ENCODE measurements at regions not wholly inside any gene's neighbourhood (a gene's known extent, or its start where the extent isn't known, plus 50 kb on each side); places are given as distances from the start of the nearest gene placed in this dataset.

DNA sequence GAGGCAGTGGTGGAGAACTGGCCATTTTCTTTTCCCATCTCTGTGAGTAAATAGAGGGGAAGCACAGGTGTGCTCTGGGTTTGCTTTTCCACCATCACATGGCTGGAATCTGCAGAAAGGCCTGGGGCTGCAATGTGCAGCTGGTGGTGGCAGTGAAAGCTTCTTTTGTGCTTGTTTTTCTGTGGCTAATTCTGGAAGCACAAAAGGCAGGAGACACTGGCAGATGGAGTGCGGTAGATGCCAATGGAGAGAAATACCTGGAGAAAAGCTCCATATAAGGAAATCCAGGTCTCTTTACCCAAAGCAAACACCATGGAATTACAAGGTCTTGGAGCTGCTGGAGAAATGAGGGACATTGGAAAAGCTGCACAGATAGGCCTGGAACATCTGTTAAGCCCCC, 146.9 kb downstream of the HAPSTR1 start:
- Histone ChIP-seq H3K27ac (no peak overlapping the region), H3K27me3 (no peaks in the 10 kb centered on the region), H3K36me3 (no peaks in the 10 kb centered on the region), H3K9me3 (no peaks in the 10 kb centered on the region), H3K4me3 (no peak overlapping the region), H3K4me1 (no peaks in the 10 kb centered on the region)
- TF ChIP-seq, protein P1, sequence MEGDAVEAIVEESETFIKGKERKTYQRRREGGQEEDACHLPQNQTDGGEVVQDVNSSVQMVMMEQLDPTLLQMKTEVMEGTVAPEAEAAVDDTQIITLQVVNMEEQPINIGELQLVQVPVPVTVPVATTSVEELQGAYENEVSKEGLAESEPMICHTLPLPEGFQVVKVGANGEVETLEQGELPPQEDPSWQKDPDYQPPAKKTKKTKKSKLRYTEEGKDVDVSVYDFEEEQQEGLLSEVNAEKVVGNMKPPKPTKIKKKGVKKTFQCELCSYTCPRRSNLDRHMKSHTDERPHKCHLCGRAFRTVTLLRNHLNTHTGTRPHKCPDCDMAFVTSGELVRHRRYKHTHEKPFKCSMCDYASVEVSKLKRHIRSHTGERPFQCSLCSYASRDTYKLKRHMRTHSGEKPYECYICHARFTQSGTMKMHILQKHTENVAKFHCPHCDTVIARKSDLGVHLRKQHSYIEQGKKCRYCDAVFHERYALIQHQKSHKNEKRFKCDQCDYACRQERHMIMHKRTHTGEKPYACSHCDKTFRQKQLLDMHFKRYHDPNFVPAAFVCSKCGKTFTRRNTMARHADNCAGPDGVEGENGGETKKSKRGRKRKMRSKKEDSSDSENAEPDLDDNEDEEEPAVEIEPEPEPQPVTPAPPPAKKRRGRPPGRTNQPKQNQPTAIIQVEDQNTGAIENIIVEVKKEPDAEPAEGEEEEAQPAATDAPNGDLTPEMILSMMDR (IDR thresholded peaks at IDR 0.05), result no peak
- no peak for TF ChIP-seq POLR2A (IDR thresholded peaks at IDR 0.05)
- intact Hi-C loops (cut with DNase I; ENCODE audit: low total_unique reads), result no loop called here
- DNase-seq, result no peak

DNA sequence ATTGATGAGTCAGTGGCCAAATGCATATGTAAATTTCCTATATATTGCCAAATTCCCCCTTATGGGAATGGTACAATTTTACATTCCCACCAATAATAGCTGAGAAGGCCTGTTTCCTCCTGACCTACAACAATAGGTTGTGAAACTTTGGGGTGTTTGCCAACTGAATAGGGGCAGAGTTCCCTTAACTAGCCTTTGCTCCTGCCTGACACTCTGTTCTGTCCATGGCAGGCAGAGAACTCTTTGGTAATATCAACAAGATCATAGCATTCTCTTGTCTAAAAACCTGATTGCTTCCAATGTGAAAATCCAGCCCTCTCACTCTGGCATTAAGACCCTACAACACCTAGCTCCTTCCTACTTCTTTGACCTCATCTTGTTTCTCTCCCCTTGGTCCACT, 149.7 kb downstream of the HAPSTR1 start:
- Histone ChIP-seq H3K27me3 (no peaks in the 10 kb centered on the region), H3K4me1 (no peaks in the 10 kb centered on the region), H3K27ac (no peak overlapping the region), H3K9me3 (no peaks in the 10 kb centered on the region), H3K36me3 (no peaks in the 10 kb centered on the region), H3K4me3 (no peak overlapping the region)
- TF ChIP-seq, protein P1 (IDR thresholded peaks at IDR 0.05), result no peak
- TF ChIP-seq POLR2A (IDR thresholded peaks at IDR 0.05), result no peak
- DNase-seq, result no peak
- intact Hi-C loops (cut with DNase I; ENCODE audit: low total_unique reads), result no loop called here

DNA sequence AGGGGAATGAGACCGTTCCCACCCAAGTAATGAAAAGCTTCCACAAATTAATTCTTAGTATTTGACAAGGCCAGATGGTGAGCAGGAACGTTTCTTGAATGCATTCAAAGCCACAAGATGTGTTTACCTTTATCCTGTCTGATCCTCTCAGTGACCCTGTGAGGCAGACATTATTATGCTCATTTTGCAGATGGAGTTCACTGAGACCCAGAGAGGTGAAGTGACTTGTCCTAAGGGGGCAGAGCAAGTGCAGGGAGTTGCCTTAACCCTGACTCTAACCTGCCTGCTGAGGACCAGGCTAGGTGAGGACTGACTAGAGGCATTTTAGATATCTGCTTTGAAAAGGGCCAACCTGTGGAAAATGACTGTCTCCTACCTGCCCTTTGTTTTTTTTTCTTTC, 156.7 kb downstream of the HAPSTR1 start:
- no peak for TF ChIP-seq POLR2A (IDR thresholded peaks at IDR 0.05)
- TF ChIP-seq, protein P1 (IDR thresholded peaks at IDR 0.05), result no peak
- Histone ChIP-seq H3K27me3 (no peaks in the 10 kb centered on the region), H3K4me3 (no peak overlapping the region), H3K9me3 (no peaks in the 10 kb centered on the region), H3K27ac (no peak overlapping the region), H3K4me1 (no peaks in the 10 kb centered on the region), H3K36me3 (no peaks in the 10 kb centered on the region)
- intact Hi-C loops (cut with DNase I; ENCODE audit: low total_unique reads), result no loop called here
- DNase-seq, result no peak

DNA sequence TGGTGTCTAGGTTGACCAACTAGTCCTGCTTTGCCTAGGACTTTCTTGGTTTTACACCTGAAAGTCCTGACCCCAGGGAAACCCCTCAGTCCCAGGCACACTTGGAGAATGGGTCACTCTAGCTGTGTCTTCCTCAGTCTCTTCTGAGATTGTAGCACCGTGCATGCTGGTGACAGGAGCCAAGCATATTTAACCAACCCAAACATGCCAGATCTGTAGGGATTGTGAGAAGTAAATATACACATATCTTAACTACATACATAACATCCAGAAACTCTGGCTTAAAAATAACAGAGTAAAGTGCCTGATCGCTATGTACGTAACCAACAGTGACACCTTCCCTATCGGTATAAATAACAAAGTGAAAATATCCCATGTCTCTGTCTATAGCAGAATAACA, 158.1 kb downstream of the HAPSTR1 start:
- no peak overlapping the region for H3K27ac ChIP-seq
- TF ChIP-seq POLR2A (IDR thresholded peaks at IDR 0.05), result no peak
- TF ChIP-seq, protein P1 (IDR thresholded peaks at IDR 0.05), result no peak
- no peaks in the 10 kb centered on the region for H3K27me3 ChIP-seq
- no peaks in the 10 kb centered on the region for H3K4me1 ChIP-seq
- H3K9me3 ChIP-seq, result no peaks in the 10 kb centered on the region
- intact Hi-C loops (cut with DNase I; ENCODE audit: low total_unique reads), result no loop called here
- no peak overlapping the region for H3K4me3 ChIP-seq
- no peaks in the 10 kb centered on the region for H3K36me3 ChIP-seq
- no peak for DNase-seq

DNA sequence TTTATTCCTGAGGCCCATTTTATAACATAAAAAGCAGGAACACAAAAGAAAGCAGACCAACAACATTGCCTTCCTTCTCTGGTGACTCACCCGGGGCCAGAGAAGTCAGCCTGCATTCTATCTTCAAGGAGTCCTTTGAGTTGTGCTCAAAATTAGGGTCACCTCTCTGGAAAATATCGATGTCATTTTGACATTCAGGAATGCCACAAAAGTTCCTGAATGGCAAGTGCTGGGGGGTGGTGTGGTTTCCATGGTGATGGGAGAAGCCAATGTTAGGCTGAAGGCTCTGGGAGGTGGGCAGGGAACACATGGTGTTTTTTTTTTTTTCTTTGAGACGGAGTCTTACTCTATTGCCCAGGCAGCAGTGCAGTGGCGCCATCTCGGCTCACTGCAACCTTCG, 159.6 kb downstream of the HAPSTR1 start:
- TF ChIP-seq, protein P1 (IDR thresholded peaks at IDR 0.05), result no peak
- no peak for TF ChIP-seq POLR2A (IDR thresholded peaks at IDR 0.05)
- intact Hi-C loops (cut with DNase I; ENCODE audit: low total_unique reads), result no loop called here
- no peak overlapping the region for H3K27ac ChIP-seq
- H3K4me3 ChIP-seq, result no peak overlapping the region
- H3K9me3 ChIP-seq, result no peaks in the 10 kb centered on the region
- H3K4me1 ChIP-seq, result no peaks in the 10 kb centered on the region
- no peaks in the 10 kb centered on the region for H3K27me3 ChIP-seq
- H3K36me3 ChIP-seq, result no peaks in the 10 kb centered on the region
- no peak for DNase-seq

Measured in uterus (tissue), 3 donors.